Neural cell (in vitro differentiated cells): ENCODE measurements at regions not wholly inside any gene's neighbourhood (a gene's known extent, or its start where the extent isn't known, plus 50 kb on each side); places are given as distances from the start of the nearest gene placed in this dataset.

Source experiments
- H2AFZ ChIP-seq: fragments of 200-600, 300-800 bp; sonication (generic), shearing (Covaris generic); 2 replicates; pipeline ENCODE4 v1.6.0; 2014; ENCODE audit warnings: low read depth, mild to moderate bottlenecking, antibody characterized with exemption, low read length, moderate library complexity
- H3F3A ChIP-seq: fragments of 200-600 bp; shearing (Covaris generic); 2 replicates; pipeline ENCODE4 v1.6.1; 2016; ENCODE audit warnings: mild to moderate bottlenecking, moderate library complexity, mixed read lengths, antibody characterized with exemption, low read length; ENCODE audit not compliant: insufficient read depth, poor library complexity, severe bottlenecking
- H3K27ac ChIP-seq: fragments of 200-600, 300-800 bp; sonication (generic), shearing (Covaris generic); 2 replicates; pipeline ENCODE4 v1.5.1; 2014; ENCODE audit warnings: mild to moderate bottlenecking, low read length, moderate library complexity
- H3K27me3 ChIP-seq: fragments of 300-800, 200-600 bp; sonication (generic), shearing (Covaris generic); 2 replicates; pipeline ENCODE4 v1.6.0; 2014; ENCODE audit warnings: mild to moderate bottlenecking, low read depth, low read length, moderate library complexity; ENCODE audit not compliant: insufficient read depth
- H3K36me3 ChIP-seq: fragments of 300-800, 200-600 bp; sonication (generic), shearing (Covaris generic); 2 replicates; pipeline ENCODE4 v1.5.1; 2014; ENCODE audit warnings: mild to moderate bottlenecking, antibody characterized with exemption, low read length, moderate library complexity; ENCODE audit not compliant: insufficient read depth
- H3K4me2 ChIP-seq: fragments of 300-800, 200-600 bp; sonication (generic), shearing (Covaris generic); 2 replicates; pipeline ENCODE4 v1.6.0; 2014; ENCODE audit warnings: mild to moderate bottlenecking, low read length
- H3K4me3 ChIP-seq: fragments of 300-800, 200-600 bp; sonication (generic), shearing (Covaris generic); 2 replicates; pipeline ENCODE4 v1.5.1; 2014; ENCODE audit warnings: mild to moderate bottlenecking, low read length, moderate library complexity
- H3K79me2 ChIP-seq: fragments of 200-600 bp; shearing (Covaris generic); replicated peaks from 2 replicates; pipeline ENCODE4 v1.6.0; 2014; ENCODE audit warnings: mild to moderate bottlenecking, low read length, moderate library complexity; ENCODE audit not compliant: insufficient read depth
- H3K9ac ChIP-seq: fragments of 300-800, 200-600 bp; sonication (generic), shearing (Covaris generic); 2 replicates; pipeline ENCODE4 v1.6.1; 2016; ENCODE audit warnings: mild to moderate bottlenecking, low read length, mixed read lengths
- H3K9me2 ChIP-seq: fragments of 200-600 bp; shearing (Covaris generic); 2 replicates; pipeline ENCODE4 v1.6.1; 2016; ENCODE audit warnings: mild to moderate bottlenecking, low read length, mixed read lengths; ENCODE audit not compliant: insufficient read depth
- H3K9me3 ChIP-seq: fragments of 200-600, 300-800 bp; sonication (generic), shearing (Covaris generic); 2 replicates; pipeline ENCODE4 v1.6.1; 2016; ENCODE audit warnings: mild to moderate bottlenecking, mixed run types, low read length, moderate library complexity, mixed read lengths
- H4K20me1 ChIP-seq: fragments of 200-600 bp; shearing (Covaris generic); 2 replicates; pipeline ENCODE4 v1.6.1; 2016; ENCODE audit warnings: mild to moderate bottlenecking, mixed run types; ENCODE audit not compliant: insufficient read depth
- EP300 ChIP-seq: fragments of 450-650 bp; conservative IDR thresholded peaks from 2 replicates; pipeline ENCODE4 v1.6.1; 2014; ENCODE audit warnings: antibody characterized with exemption, mild to moderate bottlenecking, moderate library complexity; ENCODE audit not compliant: poor library complexity, severe bottlenecking
- EZH2 ChIP-seq: fragments of 200-600, 300-800 bp; shearing (Covaris generic), sonication (generic); IDR thresholded peaks from 2 replicates; pipeline ENCODE4 v1.6.1; 2014; ENCODE audit warnings: antibody characterized with exemption, low read length, borderline replicate concordance, mild to moderate bottlenecking; ENCODE audit not compliant: insufficient read depth, poor library complexity, severe bottlenecking
- MXI1 ChIP-seq: fragments of 450-650 bp; conservative IDR thresholded peaks from 2 replicates; pipeline ENCODE4 v1.6.1; 2014; ENCODE audit warnings: antibody characterized with exemption, mild to moderate bottlenecking; ENCODE audit not compliant: poor library complexity, severe bottlenecking
- POLR2AphosphoS5 ChIP-seq: IDR thresholded peaks from 2 replicates; pipeline ENCODE4 v1.6.1; 2012
- RAD21 ChIP-seq: fragments of 450-650 bp; conservative IDR thresholded peaks from 2 replicates; pipeline ENCODE4 v1.6.1; 2014; ENCODE audit warnings: antibody characterized with exemption, mild to moderate bottlenecking, moderate library complexity
- SMC3 ChIP-seq: fragments of 450-650 bp; conservative IDR thresholded peaks from 2 replicates; pipeline ENCODE4 v1.6.1; 2014; ENCODE audit warnings: antibody characterized with exemption, mild to moderate bottlenecking, moderate library complexity; ENCODE audit not compliant: poor library complexity
- TAF1 ChIP-seq: IDR thresholded peaks from 2 replicates; pipeline ENCODE4 v1.6.1; 2012; ENCODE audit warnings: low read depth
- TF ChIP-seq, protein P1 (sequence below): fragments of 450-650 bp; IDR thresholded peaks from 2 replicates; pipeline ENCODE4 v1.5.1; 2014; ENCODE audit warnings: antibody characterized with exemption, mild to moderate bottlenecking, moderate library complexity; ENCODE audit not compliant: poor library complexity, severe bottlenecking
- TF ChIP-seq, protein P2 (sequence below): IDR thresholded peaks from 2 replicates; pipeline ENCODE4 v1.6.1; 2012; ENCODE audit warnings: borderline replicate concordance

DNA sequence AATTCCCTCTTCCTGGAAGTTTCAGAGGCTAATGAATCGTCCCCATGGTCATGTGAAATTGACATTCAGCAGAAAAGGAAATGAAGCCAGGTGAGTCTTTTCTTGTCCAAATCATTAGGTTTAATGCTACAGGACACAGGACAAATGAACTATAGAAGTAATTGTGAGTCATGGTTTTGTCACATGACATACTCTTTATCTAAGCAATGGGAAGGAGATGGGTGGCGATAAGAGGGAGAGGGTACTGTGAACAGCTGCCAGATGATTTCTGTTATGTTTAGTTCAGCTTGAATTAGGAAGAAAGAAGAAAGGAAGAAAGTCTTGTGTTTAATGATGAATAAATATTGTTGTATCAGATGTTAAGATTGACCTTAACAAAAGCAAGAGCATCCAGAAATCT is 515.4 kb upstream of the ZNF717 start:
- H3K9me2 ChIP-seq = no peaks in the 10 kb centered on the region
- no peak overlapping the region for H3K4me2 ChIP-seq
- no peak overlapping the region for H2AFZ ChIP-seq
- H3K36me3 ChIP-seq = no peaks in the 10 kb centered on the region
- H3K9me3 ChIP-seq = peaks cover 3% of the 10 kb centered on the region
- no peak overlapping the region for H3K9ac ChIP-seq
- no peaks in the 10 kb centered on the region for H3F3A ChIP-seq
- TF ChIP-seq, protein P1, sequence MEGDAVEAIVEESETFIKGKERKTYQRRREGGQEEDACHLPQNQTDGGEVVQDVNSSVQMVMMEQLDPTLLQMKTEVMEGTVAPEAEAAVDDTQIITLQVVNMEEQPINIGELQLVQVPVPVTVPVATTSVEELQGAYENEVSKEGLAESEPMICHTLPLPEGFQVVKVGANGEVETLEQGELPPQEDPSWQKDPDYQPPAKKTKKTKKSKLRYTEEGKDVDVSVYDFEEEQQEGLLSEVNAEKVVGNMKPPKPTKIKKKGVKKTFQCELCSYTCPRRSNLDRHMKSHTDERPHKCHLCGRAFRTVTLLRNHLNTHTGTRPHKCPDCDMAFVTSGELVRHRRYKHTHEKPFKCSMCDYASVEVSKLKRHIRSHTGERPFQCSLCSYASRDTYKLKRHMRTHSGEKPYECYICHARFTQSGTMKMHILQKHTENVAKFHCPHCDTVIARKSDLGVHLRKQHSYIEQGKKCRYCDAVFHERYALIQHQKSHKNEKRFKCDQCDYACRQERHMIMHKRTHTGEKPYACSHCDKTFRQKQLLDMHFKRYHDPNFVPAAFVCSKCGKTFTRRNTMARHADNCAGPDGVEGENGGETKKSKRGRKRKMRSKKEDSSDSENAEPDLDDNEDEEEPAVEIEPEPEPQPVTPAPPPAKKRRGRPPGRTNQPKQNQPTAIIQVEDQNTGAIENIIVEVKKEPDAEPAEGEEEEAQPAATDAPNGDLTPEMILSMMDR = no peak
- TF ChIP-seq EZH2 = no peak
- no peak for TF ChIP-seq POLR2AphosphoS5
- no peak for TF ChIP-seq EP300
- no peak for TF ChIP-seq RAD21
- TF ChIP-seq MXI1 = no peak
- TF ChIP-seq TAF1 = no peak
- TF ChIP-seq, protein P2, sequence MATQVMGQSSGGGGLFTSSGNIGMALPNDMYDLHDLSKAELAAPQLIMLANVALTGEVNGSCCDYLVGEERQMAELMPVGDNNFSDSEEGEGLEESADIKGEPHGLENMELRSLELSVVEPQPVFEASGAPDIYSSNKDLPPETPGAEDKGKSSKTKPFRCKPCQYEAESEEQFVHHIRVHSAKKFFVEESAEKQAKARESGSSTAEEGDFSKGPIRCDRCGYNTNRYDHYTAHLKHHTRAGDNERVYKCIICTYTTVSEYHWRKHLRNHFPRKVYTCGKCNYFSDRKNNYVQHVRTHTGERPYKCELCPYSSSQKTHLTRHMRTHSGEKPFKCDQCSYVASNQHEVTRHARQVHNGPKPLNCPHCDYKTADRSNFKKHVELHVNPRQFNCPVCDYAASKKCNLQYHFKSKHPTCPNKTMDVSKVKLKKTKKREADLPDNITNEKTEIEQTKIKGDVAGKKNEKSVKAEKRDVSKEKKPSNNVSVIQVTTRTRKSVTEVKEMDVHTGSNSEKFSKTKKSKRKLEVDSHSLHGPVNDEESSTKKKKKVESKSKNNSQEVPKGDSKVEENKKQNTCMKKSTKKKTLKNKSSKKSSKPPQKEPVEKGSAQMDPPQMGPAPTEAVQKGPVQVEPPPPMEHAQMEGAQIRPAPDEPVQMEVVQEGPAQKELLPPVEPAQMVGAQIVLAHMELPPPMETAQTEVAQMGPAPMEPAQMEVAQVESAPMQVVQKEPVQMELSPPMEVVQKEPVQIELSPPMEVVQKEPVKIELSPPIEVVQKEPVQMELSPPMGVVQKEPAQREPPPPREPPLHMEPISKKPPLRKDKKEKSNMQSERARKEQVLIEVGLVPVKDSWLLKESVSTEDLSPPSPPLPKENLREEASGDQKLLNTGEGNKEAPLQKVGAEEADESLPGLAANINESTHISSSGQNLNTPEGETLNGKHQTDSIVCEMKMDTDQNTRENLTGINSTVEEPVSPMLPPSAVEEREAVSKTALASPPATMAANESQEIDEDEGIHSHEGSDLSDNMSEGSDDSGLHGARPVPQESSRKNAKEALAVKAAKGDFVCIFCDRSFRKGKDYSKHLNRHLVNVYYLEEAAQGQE = no peak
- no peak overlapping the region for H3K27ac ChIP-seq
- no peaks in the 10 kb centered on the region for H3K27me3 ChIP-seq
- H3K79me2 ChIP-seq = no peaks in the 10 kb centered on the region
- no peaks in the 10 kb centered on the region for H4K20me1 ChIP-seq
- H3K4me3 ChIP-seq = no peak overlapping the region

DNA sequence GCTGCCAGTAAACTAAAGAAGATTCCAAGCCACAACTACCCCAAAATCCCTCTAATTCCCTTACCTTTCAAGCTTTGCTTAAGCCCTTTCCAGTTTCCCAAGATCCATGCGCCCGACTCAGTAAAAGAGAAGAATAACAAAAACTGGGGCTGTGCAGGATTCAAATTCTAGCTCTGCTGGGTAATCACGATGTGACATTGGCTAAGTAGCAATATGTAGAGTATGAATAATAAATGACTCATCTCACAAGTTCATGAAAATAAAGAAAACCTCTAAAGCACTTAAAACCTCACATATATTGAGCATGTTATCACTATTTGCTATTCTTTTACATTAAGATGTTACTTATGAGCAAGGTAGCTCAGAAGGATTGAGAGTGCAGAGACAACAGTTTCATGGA is 522.2 kb upstream of the ZNF717 start:
- TF ChIP-seq SMC3 (no peak), TAF1 (no peak), EZH2 (no peak), RAD21 (no peak), MXI1 (no peak), EP300 (no peak), POLR2AphosphoS5 (no peak)
- TF ChIP-seq, protein P2 = no peak
- TF ChIP-seq, protein P1 = no peak
- Histone ChIP-seq H2AFZ (no peak overlapping the region), H3K9me3 (no peaks in the 10 kb centered on the region), H3K4me3 (no peak overlapping the region), H4K20me1 (no peaks in the 10 kb centered on the region), H3K27me3 (no peaks in the 10 kb centered on the region), H3K79me2 (no peaks in the 10 kb centered on the region), H3K27ac (no peak overlapping the region), H3K9me2 (no peaks in the 10 kb centered on the region), H3F3A (no peaks in the 10 kb centered on the region), H3K9ac (no peak overlapping the region), H3K36me3 (no peaks in the 10 kb centered on the region), H3K4me2 (no peak overlapping the region)
